Endothelial cell (in vitro differentiated cells): ENCODE measurements at regions not wholly inside any gene's neighbourhood (a gene's known extent, or its start where the extent isn't known, plus 50 kb on each side); places are given as distances from the start of the nearest gene placed in this dataset. TPM values are rescaled to one million over a fixed set of nuclear protein-coding genes. Genes with fewer than 3 reads are reported as not detected.

Source experiments
- microRNA-seq: library from miRNA; unstranded; fragments of <30 nt; microRNA quantifications from one replicate; pipeline ENCODE4, GENCODE V29; 2020; ENCODE audit not compliant: unreplicated experiment

Small RNA genes in the stretch of these regions (microRNA-seq; reads per million reads assigned to microRNA genes)
- gene MIR4477B = not detected
